RPMI7951 (cell line): ENCODE measurements at regions not wholly inside any gene's neighbourhood (a gene's known extent, or its start where the extent isn't known, plus 50 kb on each side); places are given as distances from the start of the nearest gene placed in this dataset.

Experiments used
- DNase-seq: peaks from one replicate; pipeline ENCODE4 v3.0.0-alpha.2; 2012; ENCODE audit warnings: low read depth

GRCh38 chr5:175579742-175580432 is 78.0 kb upstream of the HRH2 start:
- DNase-seq: peak; percentile 85

- DNase-seq: peak; percentile 63
Observed at GRCh38 chr5:175582697-175583096, 75.2 kb upstream of the HRH2 start.

GRCh38 chr5:175585567-175585966 is 72.3 kb upstream of the HRH2 start:
- no peak for DNase-seq

- DNase-seq: no peak
Observed at GRCh38 chr5:175588709-175589429, 69.0 kb upstream of the HRH2 start.

- peak; percentile 21 for DNase-seq
Observed at GRCh38 chr5:175589714-175590113, 68.2 kb upstream of the HRH2 start.

GRCh38 chr5:175590471-175590881 is 67.4 kb upstream of the HRH2 start:
- peak; percentile 99 for DNase-seq

GRCh38 chr5:175591293-175591692 is 66.6 kb upstream of the HRH2 start:
- DNase-seq: no peak

- no peak for DNase-seq
Observed at GRCh38 chr5:175593794-175594193, 64.1 kb upstream of the HRH2 start.

- DNase-seq: no peak
Observed at GRCh38 chr5:175595905-175596304, 62.0 kb upstream of the HRH2 start.

GRCh38 chr5:175596761-175597189 is 61.1 kb upstream of the HRH2 start:
- no peak for DNase-seq

- no peak for DNase-seq
Observed at GRCh38 chr5:175597718-175598117, 60.2 kb upstream of the HRH2 start.

- no peak for DNase-seq
Observed at GRCh38 chr5:175598774-175599173, 59.1 kb upstream of the HRH2 start.

GRCh38 chr5:175599210-175599609 is 58.7 kb upstream of the HRH2 start:
- DNase-seq: no peak

GRCh38 chr5:175603987-175604739 is 53.7 kb upstream of the HRH2 start:
- DNase-seq: no peak

GRCh38 chr5:175606409-175606808 is 51.5 kb upstream of the HRH2 start:
- DNase-seq: no peak
